ENCODE measurements at regions not wholly inside any gene's neighbourhood (a gene's known extent, or its start where the extent isn't known, plus 50 kb on each side); places are given as distances from the start of the nearest gene placed in this dataset.
"Not testable (repeated sequence)": the region's sequence is repeated elsewhere in the genome, so short reads cannot be mapped to it uniquely, and the experiment has no call there.

- no peak overlapping the region for H3K4me3 ChIP-seq (ENCODE audit: low read length)
- no peak for DNase-seq (ENCODE audit: low read depth)
- TF ChIP-seq, protein P1, sequence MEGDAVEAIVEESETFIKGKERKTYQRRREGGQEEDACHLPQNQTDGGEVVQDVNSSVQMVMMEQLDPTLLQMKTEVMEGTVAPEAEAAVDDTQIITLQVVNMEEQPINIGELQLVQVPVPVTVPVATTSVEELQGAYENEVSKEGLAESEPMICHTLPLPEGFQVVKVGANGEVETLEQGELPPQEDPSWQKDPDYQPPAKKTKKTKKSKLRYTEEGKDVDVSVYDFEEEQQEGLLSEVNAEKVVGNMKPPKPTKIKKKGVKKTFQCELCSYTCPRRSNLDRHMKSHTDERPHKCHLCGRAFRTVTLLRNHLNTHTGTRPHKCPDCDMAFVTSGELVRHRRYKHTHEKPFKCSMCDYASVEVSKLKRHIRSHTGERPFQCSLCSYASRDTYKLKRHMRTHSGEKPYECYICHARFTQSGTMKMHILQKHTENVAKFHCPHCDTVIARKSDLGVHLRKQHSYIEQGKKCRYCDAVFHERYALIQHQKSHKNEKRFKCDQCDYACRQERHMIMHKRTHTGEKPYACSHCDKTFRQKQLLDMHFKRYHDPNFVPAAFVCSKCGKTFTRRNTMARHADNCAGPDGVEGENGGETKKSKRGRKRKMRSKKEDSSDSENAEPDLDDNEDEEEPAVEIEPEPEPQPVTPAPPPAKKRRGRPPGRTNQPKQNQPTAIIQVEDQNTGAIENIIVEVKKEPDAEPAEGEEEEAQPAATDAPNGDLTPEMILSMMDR (IDR thresholded peaks at IDR 0.05; ENCODE audit: insufficient read depth, low read depth, low read length, missing control alignments) = no peak
These were observed 155.6 kb downstream of the BRD1 start for GRCh38 chr22:49672014-49672516.

DNA sequence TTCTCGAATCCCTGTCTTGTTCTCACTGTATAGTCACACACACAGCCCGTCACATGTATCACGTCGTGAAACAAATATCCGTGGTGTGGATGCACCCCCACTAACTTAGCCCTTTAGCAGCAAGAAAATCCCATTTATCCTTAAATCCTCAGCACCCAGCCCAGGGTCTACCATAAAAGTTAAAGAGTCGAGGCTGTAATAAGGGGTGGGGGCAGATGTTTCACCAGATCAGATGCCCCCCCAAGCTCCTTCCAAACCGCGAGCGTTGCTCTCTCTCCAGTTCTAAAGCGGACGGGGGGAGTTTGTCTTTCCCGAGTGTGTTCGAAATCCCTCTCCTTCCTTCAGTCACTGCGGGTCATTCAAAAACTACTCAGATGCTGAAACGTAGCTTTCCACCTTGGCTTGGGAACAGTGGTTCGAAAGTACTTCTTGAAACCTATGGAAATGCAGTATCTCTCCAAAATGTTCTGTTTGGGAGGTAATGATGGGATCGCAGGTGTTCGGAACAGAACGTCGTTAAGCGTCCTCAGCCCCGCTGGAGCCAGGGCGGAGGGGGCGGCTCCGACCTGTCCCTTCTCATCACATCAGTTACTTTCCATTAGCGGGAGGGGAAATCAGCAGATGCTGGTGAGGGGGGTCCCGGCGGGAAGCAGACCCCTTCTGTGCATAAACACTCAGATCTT lies 156.2 kb downstream of the BRD1 start:
- no peak overlapping the region for H3K4me3 ChIP-seq (ENCODE audit: low read length)
- TF ChIP-seq, protein P1 (IDR thresholded peaks at IDR 0.05; ENCODE audit: insufficient read depth, low read depth, low read length, missing control alignments) = no peak
- no peak for DNase-seq (ENCODE audit: low read depth)

DNA sequence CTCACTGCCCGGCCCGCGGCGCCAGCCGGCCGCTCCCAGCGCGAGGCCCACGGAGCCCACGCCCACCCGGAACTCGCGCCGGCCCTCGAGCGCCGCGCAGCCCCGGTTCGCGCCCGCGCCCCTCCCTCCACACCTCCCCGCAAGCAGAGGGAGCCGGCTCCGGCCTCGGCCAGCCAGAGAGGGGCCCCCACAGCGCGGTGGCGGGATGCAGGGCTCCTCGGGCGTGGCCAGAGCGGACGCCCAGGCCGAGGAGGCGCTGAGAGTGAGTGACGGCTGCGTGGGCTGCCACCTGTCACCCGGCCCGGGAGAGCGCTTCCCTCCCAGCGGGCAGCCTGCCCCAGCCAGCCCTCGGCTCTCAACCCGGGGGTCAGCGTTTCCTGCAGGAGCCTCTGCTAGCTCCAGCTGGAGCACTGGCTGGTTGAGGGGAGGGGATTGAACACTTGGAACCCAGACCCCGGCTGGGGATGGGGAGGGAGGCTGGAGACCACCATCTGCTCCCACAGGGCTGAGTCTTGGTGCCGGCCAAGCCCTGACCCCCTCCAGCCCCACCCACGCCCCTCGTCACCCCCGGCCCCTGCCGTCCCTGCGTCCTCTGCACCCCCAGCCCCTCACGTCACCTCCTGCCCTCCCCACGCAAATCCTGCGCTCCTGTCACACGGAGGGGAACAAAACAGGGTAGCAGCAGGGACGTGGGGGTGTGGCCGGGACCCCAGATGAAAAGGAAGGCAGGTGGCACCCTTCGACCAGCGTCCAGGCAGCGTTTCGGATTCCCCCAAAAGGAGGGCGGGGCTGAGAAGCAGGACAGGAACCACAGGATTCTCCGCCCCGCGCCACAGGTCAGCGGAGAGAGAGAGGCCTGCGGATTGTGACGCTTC lies 157.0 kb downstream of the BRD1 start:
- TF ChIP-seq, protein P1 (IDR thresholded peaks at IDR 0.05; ENCODE audit: insufficient read depth, low read depth, low read length, missing control alignments) = no peak
- DNase-seq (ENCODE audit: low read depth) = no peak
- H3K4me3 ChIP-seq (ENCODE audit: low read length) = no peak overlapping the region

- not testable (repeated sequence) for H3K4me3 ChIP-seq (ENCODE audit: low read length); DNase-seq (ENCODE audit: low read depth)
These were observed 157.7 kb downstream of the BRD1 start for GRCh38 chr22:49669969-49670455.

DNA sequence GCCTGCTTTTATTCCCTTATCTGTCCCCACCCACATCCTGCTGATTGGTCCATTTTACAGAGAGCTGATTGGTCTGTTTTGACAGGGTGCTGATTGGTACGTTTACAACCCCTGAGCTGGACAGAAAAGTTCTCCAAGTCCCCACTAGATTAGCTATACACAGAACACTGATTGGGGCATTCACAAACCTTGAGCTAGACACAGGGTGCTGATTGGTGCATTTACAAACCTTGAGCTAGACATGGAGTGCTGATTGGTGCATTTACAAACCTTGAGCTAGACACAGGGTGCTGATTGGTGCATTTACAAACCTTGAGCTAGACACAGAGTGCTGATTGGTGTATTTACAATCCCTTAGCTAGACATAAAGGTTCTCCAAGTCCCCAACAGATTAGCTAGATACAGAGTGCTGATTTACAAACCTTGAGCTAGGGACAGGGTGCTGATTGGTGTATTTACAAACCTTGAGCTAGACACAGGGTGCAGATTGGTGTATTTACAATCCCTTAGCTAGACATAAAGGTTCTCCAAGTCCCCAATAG lies 158.2 kb downstream of the BRD1 start:
- H3K4me3 ChIP-seq (ENCODE audit: low read length); DNase-seq (ENCODE audit: low read depth): not testable (repeated sequence)

DNA sequence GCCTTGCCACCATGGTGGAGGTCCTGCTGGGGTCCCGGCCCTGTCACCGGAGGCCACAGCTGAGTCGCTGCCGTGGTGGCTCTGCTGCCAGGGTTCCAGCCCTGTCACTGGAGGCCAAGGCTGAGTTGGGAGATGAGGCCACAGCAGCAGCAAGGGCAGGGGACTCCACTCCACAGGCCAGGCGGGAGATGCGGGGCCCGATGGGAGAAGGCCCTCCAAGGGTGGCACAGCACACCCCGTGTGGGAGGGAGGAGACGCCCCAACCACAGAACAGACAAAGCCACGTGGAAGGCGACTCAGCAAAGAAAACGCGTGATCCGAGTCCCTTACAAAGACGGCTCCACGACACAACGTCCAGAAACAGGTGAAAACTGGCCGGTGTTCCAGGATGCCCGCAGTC lies 159.3 kb downstream of the BRD1 start:
- H3K4me3 ChIP-seq (ENCODE audit: low read length) = no peak overlapping the region
- TF ChIP-seq, protein P1 (IDR thresholded peaks at IDR 0.05; ENCODE audit: insufficient read depth, low read depth, low read length, missing control alignments) = no peak

GRCh38 chr22:49667236-49667635 lies 160.4 kb downstream of the BRD1 start:
- H3K4me3 ChIP-seq (ENCODE audit: low read length) = no peak overlapping the region

More for the DNA sequence above, 159.3 kb downstream of the BRD1 start:
- no peak for DNase-seq (ENCODE audit: low read depth)

More at GRCh38 chr22:49667236-49667635, 160.4 kb downstream of the BRD1 start:
- DNase-seq (ENCODE audit: low read depth) = no peak
- TF ChIP-seq, protein P1 (IDR thresholded peaks at IDR 0.05; ENCODE audit: insufficient read depth, low read depth, low read length, missing control alignments) = no peak

All from epithelial cell of esophagus (primary cell).